ENCODE measurements at regions not wholly inside any gene's neighbourhood (a gene's known extent, or its start where the extent isn't known, plus 50 kb on each side); places are given as distances from the start of the nearest gene placed in this dataset.

DNA sequence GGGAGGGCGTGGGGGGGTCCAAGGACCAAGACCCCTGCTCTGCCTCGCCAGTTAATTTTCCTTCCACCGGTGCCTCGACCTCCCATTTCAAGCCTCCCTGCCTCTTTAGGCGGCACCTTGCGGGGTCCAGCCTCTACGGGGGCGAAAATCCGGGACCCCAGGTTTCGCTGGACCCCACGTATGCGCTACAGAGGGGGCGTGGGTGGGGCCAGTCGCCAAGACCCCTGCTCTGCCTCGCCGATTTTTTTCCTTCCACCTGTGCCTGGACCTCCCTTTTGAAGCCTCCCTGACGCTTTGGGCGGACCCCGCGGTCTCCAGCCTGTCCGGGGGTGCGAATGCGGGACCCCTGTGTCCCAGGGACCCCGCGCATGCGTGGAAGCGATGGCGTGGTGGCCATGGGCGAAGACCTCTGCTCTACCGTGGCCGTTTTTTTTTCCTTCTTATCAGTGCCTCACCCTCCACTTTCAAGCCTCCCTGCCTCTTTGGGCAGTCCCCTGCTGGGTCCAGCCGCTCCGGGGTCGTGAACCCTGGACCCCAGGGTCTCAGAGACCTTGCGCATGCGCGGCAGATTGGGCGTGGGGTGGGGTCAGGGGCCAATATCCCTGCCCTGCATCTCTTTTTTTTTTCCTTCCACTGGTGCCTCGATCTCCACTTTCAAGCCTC is 324.2 kb downstream of the ALG10 start:
- DNase-seq (ENCODE audit: low spot score), result no peak

- no peak for DNase-seq (ENCODE audit: low spot score)
Observed at GRCh38 chr12:34347367-34347766, 325.1 kb downstream of the ALG10 start.

DNA sequence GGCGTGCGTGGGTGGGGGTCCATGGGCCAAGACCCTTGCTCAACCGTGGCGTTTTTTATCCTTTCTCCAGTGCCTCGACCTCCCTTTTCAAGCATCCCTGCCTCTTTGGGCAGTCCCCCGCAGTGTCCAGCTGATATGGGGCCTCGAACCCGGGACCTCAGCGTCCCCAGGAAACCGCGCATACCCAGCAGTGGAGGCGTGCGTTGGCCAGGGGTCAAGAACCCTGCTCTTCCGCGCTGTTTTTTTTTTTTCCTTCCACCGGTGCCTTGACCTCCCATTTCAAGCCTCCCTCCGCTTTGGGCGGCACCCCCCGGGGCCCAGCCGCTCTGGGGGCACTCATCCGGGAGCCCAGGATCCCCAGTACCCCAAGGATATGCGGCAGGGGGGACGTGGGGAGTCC is 325.8 kb downstream of the ALG10 start:
- no peak for DNase-seq (ENCODE audit: low spot score)

DNA sequence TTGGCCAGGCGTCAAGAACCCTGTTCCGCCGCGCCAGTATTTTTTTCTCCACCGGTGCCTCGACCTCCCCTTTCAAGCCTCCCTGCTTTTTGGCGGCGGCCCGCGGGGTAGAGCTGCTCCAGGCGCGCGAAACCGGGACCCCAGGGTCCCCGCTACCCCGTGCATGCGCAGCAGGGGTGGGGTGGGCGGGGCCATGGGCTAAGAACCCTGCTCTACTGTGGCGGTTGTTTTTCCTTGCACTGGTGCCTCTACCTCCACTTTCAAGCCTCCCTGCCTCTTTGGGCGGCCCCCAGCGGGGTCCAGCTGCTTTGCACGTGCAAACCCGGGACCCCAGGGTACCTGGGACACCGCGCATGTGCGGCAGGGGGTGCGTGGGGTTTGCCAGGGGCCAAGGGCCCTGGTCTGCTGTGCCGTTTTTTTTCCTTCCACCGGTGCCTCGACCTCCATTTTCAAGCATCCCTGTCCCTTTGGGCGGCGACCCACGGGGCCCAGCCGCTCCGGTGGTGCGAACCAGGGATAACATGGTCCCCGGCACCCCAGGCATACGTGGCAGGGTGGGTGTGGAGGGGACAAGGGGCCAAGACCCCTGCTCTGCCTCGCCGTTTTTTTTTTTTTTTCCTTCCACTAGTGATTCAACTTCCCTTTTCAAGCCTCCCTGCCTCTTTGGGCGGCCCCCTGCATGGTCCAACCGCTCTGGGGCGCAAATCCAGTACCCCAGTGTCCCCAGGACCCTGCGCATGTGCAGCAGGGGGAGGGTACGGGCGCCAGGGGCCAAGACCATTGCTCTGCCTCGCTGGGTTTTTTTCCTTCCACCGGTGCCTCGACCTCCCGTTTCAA is 326.8 kb downstream of the ALG10 start:
- no peak for DNase-seq (ENCODE audit: low spot score)

DNA sequence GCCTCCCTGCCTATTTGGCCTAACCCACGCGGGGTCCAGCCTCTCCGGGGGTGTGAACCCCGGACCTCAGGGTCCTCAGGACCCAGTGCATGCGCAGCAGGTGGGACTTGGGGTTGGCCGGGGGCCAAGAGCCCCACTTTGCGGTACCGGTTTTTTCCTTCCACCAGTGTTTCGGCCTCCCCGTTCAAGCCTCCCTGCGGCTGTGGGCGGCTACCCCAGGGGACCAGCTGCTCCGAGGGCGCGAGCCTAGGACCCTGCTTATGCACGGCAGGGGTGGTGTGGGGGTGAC is 327.3 kb downstream of the ALG10 start:
- DNase-seq (ENCODE audit: low spot score), result no peak

GRCh38 chr12:34350092-34351041 is 328.1 kb downstream of the ALG10 start:
- no peak for DNase-seq (ENCODE audit: low spot score)

- no peak for DNase-seq (ENCODE audit: low spot score)
Observed at GRCh38 chr12:34352098-34352497, 329.8 kb downstream of the ALG10 start.

GRCh38 chr12:34354239-34355200 is 332.2 kb downstream of the ALG10 start:
- no peak for DNase-seq (ENCODE audit: low spot score)

- no peak for DNase-seq (ENCODE audit: low spot score)
Observed at GRCh38 chr12:34356233-34356987, 334.1 kb downstream of the ALG10 start.

- DNase-seq (ENCODE audit: low spot score), result no peak
Observed at GRCh38 chr12:34357791-34358190, 335.5 kb downstream of the ALG10 start.

DNA sequence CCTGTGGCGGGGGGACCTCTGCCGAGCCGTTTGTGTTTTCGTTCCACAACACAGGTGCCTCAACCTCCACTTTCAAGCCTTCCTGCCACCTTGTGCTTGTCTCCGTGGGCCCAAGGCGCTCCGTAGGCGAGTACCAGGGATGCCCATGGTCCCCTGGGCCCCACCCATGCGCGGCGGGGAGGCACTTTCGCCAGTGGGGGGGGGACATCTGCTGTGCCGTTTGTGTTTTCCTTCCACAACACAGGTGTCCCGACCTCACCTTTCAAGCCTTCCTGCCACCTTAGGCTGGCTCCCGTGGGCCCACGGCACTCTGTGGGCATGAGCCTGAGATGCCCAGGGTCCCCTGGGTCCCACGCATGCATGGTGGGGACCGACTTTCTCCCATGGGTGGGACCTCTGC is 335.9 kb downstream of the ALG10 start:
- DNase-seq (ENCODE audit: low spot score), result no peak

- DNase-seq (ENCODE audit: low spot score), result no peak
Observed at GRCh38 chr12:34361721-34362316, 339.5 kb downstream of the ALG10 start.

DNA sequence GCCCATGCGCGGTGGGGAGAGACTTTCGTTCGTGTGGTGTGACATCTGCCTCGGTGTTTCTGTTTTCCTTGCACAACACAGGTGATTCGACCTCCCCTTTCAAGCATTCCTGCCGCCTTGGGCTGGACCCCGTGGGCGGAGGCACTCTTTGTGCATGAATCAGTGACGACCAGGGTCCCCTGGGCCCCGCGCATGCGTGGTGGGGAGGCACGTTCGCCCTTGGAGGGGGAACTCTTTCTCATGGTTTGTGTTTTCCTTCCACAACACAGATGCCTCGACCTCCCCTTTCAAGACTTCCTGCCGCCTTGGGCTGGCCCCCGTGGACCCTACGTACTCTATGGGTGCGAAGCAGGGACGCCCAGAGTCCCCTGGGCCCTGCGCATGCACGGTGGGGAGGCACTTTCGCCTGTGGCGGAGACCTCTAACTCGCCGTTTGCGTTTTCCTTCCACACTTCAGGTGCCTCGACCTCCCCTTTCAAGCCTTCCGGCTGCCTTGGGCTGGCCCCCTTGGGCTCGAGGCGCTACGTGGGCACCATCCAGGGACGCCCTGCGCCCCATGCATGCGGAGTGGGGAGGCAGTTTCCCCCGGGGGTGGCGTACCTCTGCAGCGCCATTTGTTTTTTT is 340.9 kb downstream of the ALG10 start:
- no peak for DNase-seq (ENCODE audit: low spot score)

DNA sequence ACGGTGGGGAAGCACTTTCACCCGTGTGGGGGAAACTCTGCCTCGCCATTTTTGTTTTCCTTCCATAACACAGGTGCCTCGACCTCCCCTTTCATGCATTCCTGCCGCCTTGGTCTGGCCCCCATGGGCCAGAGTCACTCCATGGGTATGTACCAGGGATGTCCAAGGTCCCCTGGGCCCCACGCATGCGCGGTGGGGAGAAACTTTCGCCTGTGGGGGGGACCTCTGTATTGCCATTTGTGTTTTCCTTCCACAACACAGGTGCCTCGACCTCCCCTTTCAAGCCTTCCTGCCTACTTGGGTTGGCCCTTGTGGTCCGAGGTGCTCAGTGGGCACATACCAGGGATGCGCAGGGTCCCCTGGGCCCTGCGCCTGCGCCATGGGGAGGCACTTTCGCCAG is 345.8 kb downstream of the ALG10 start:
- DNase-seq (ENCODE audit: low spot score), result no peak

GRCh38 chr12:34371050-34371449 is 348.8 kb downstream of the ALG10 start:
- DNase-seq (ENCODE audit: low spot score), result no peak

GRCh38 chr12:34372003-34372402 is 349.7 kb downstream of the ALG10 start:
- no peak for DNase-seq (ENCODE audit: low spot score)

- no peak for DNase-seq (ENCODE audit: low spot score)
Observed at GRCh38 chr12:34373926-34374325, 351.6 kb downstream of the ALG10 start.

DNA sequence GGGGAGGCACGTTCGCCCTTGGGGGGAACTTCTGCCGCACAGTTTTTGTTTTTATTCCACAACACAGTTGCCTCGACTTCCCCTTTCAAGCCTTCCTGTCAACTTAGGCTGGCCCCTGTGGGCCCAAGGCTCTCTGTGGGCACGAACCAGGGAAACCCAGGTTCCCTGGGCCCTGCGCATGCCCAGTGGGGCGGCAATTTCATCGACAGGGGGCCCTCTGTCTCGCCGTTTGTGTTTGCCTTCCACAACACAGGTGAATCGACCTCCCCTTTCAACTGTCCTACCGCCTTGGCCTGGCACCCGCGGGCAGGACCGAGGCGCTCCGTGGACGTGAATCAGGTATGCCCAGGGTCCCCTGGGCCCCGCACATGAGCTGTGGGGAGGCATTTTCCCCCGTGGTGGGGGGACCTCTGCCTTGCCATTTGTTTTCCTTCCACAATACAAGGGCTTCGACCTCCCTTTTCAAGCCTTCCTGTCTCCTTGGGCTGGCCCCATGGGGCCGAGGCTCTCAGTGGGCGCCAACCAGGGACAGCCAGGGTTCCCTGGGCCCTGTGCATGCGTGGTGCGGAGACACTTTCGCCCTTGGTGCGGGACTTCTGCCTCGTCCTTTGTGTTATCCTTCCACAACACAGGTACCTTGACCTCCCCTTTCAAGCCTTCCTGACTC is 354.0 kb downstream of the ALG10 start:
- DNase-seq (ENCODE audit: low spot score), result no peak
